Fibroblast of lung (primary cell): ENCODE measurements at regions not wholly inside any gene's neighbourhood (a gene's known extent, or its start where the extent isn't known, plus 50 kb on each side); places are given as distances from the start of the nearest gene placed in this dataset.

Experiments used
- EZH2 ChIP-seq: IDR thresholded peaks from 2 replicates; pipeline ENCODE4 v1.5.1; 2012; ENCODE audit warnings: low read length, control low read depth, mild to moderate bottlenecking; ENCODE audit errors: missing control alignments
- TF ChIP-seq, protein P1 (sequence below), 2 donors: IDR thresholded peaks in 1 of 2; conservative IDR thresholded peaks in 1 of 2; 1 replicate in 1 of 2; 2 replicates in 1 of 2; pipeline ENCODE4 v1.5.1; 2011 to 2012; ENCODE audit warnings: low read length in 2 of 2, control low read depth in 1 of 2, inconsistent platforms in 1 of 2, low read depth in 1 of 2, mild to moderate bottlenecking in 1 of 2

- TF ChIP-seq, protein P1, sequence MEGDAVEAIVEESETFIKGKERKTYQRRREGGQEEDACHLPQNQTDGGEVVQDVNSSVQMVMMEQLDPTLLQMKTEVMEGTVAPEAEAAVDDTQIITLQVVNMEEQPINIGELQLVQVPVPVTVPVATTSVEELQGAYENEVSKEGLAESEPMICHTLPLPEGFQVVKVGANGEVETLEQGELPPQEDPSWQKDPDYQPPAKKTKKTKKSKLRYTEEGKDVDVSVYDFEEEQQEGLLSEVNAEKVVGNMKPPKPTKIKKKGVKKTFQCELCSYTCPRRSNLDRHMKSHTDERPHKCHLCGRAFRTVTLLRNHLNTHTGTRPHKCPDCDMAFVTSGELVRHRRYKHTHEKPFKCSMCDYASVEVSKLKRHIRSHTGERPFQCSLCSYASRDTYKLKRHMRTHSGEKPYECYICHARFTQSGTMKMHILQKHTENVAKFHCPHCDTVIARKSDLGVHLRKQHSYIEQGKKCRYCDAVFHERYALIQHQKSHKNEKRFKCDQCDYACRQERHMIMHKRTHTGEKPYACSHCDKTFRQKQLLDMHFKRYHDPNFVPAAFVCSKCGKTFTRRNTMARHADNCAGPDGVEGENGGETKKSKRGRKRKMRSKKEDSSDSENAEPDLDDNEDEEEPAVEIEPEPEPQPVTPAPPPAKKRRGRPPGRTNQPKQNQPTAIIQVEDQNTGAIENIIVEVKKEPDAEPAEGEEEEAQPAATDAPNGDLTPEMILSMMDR (conservative IDR thresholded peaks at IDR 0.05 in 1 of 2, IDR thresholded peaks at IDR 0.05 in 1 of 2; ENCODE audit: low read depth in 1 of 2, low read length in 2 of 2) = no peak
- TF ChIP-seq EZH2 = no peak
Observed at GRCh38 chr12:84272324-84272723, 640.3 kb downstream of the SLC6A15 start.
